Left lung (tissue), 4 donors: ENCODE measurements at regions not wholly inside any gene's neighbourhood (a gene's known extent, or its start where the extent isn't known, plus 50 kb on each side); places are given as distances from the start of the nearest gene placed in this dataset.

Experiments used
- ATAC-seq: fragments of 200-7000 bp; cut with Tn5 transposase; one replicate; pipeline ENCODE4 v1.9.1; 2020; ENCODE audit warnings: moderate library complexity
- DNase-seq, 4 donors: peaks; one replicate each; pipeline ENCODE4 v3.0.0-alpha.2; 2013 to 2020
- H3K27ac ChIP-seq, 2 donors: fragments of 200-600 bp; sonication (generic) in 1 of 2; one replicate each; pipeline versions ENCODE4 v1.5.0 to v1.8.0; 2020 to 2021
- H3K27me3 ChIP-seq, 2 donors: fragments of 200-600 bp; sonication (generic) in 1 of 2; one replicate each; pipeline versions ENCODE4 v1.5.0 to v1.8.0; 2020 to 2021
- H3K36me3 ChIP-seq, 2 donors: fragments of 200-600 bp; sonication (generic) in 1 of 2; one replicate each; pipeline versions ENCODE4 v1.5.0 to v1.8.0; 2020 to 2021
- H3K4me1 ChIP-seq, 2 donors: fragments of 200-600 bp; one replicate each; pipeline ENCODE4 v1.8.0; 2021
- H3K4me3 ChIP-seq, 2 donors: fragments of 200-600 bp; sonication (generic) in 1 of 2; one replicate each; pipeline versions ENCODE4 v1.5.0 to v1.8.0; 2020 to 2021; ENCODE audit warnings: mild to moderate bottlenecking in 1 of 2
- H3K9me3 ChIP-seq, 2 donors: fragments of 200-600 bp; sonication (generic) in 1 of 2; one replicate each; pipeline versions ENCODE4 v1.5.0 to v1.8.0; 2020 to 2021
- intact Hi-C, 2 donors: fragments of 100-400 bp; cut with DNase I; formaldehyde crosslinking; loops; one replicate each; pipeline versions ENCODE4 v1.11.2 to v1.14.2; 2022
- TF ChIP-seq, protein P1 (sequence below), 2 donors: fragments of 200-600 bp; sonication (generic) in 1 of 2; IDR thresholded peaks; one replicate each; pipeline versions ENCODE4 v1.5.0 to v1.8.0; 2021; ENCODE audit warnings: antibody characterized with exemption in 2 of 2
- donor health status: DM: no; HTN: yes; CAD: no.
- donor health status: DM: no; HTN: no; CAD: no.

DNA sequence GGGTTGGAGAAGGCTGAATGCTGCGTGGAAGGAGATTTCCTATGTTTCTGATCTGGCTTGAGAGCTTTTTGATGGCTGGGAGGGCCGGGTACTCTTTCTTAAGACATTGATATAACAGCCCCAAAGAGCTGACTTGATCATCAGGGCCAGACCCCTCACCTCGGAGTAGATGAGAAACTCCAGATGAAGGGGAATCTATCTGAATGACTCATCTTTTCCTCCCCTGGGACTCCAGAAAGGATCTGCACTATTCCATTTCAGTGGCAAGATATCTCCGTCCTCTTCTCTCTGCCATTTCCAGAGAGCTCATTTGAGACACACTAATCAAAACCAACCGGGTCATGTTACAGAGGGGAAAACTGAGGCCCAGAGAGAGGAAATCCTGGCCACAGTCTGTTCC lies 92.9 kb upstream of the MSX1 start:
- Histone ChIP-seq H3K9me3 (no peaks in the 10 kb centered on the region), H3K27ac (no peak overlapping the region), H3K4me3 (no peak overlapping the region), H3K4me1 (no peaks in the 10 kb centered on the region), H3K36me3 (no peaks in the 10 kb centered on the region), H3K27me3 (peaks cover 0 to 18% of the 10 kb centered on the region in 2 donors)
- DNase-seq: no peak
- TF ChIP-seq, protein P1, sequence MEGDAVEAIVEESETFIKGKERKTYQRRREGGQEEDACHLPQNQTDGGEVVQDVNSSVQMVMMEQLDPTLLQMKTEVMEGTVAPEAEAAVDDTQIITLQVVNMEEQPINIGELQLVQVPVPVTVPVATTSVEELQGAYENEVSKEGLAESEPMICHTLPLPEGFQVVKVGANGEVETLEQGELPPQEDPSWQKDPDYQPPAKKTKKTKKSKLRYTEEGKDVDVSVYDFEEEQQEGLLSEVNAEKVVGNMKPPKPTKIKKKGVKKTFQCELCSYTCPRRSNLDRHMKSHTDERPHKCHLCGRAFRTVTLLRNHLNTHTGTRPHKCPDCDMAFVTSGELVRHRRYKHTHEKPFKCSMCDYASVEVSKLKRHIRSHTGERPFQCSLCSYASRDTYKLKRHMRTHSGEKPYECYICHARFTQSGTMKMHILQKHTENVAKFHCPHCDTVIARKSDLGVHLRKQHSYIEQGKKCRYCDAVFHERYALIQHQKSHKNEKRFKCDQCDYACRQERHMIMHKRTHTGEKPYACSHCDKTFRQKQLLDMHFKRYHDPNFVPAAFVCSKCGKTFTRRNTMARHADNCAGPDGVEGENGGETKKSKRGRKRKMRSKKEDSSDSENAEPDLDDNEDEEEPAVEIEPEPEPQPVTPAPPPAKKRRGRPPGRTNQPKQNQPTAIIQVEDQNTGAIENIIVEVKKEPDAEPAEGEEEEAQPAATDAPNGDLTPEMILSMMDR (IDR thresholded peaks at IDR 0.05): no peak
- ATAC-seq: no peak
- intact Hi-C loops: no loop called here

DNA sequence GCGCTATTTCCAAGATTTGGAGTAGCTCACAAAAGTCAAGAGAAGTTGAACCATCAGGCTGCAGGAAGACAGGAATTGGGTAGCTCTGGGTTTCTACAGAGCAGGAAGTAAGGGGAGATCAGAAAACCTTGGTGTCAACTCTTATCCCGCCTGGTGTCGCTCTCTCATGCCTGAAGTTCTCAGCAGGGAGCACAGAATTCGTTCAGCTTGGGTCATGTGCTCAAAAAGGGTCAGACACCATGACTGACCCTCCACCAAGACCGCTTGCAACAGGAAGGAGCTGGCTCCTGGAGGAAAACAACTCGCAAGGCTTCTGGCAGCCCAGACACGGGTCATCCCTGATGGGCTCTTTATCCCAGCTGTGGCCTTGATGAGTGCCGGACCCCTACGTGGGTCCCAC lies 93.7 kb upstream of the MSX1 start:
- Histone ChIP-seq H3K27ac (no peak overlapping the region), H3K4me1 (no peaks in the 10 kb centered on the region), H3K9me3 (no peaks in the 10 kb centered on the region), H3K36me3 (no peaks in the 10 kb centered on the region), H3K27me3 (peaks cover 0 to 20% of the 10 kb centered on the region in 2 donors), H3K4me3 (no peak overlapping the region)
- intact Hi-C loops: no loop called here
- TF ChIP-seq, protein P1 (IDR thresholded peaks at IDR 0.05): no peak
- ATAC-seq (no peak), DNase-seq (no peak)

DNA sequence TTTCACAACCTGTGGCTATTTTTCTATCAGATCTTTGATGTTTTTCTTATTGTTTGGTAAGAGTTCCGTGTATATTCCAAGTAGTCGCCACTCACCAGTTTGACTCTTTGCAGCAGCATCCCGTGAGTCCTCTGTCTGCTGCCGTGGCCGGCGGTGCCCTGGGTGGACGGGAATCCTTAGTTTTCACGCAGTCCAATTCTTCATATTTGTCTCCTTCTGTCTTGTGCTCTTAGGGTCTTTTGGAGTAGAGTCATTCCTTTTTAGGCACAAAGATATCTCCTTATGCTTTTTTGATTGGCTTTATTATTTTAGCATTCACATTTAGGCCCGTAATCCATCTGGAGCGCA lies 94.9 kb upstream of the MSX1 start:
- H3K4me3 ChIP-seq: no peak overlapping the region
- H3K36me3 ChIP-seq: no peaks in the 10 kb centered on the region
- H3K27ac ChIP-seq: no peak overlapping the region
- no peaks in the 10 kb centered on the region for H3K4me1 ChIP-seq
- intact Hi-C loops: no loop called here
- H3K9me3 ChIP-seq: no peaks in the 10 kb centered on the region
- no peak for ATAC-seq
- TF ChIP-seq, protein P1 (IDR thresholded peaks at IDR 0.05): no peak
- no peak for DNase-seq
- peaks cover 0 to 20% of the 10 kb centered on the region in 2 donors for H3K27me3 ChIP-seq

DNA sequence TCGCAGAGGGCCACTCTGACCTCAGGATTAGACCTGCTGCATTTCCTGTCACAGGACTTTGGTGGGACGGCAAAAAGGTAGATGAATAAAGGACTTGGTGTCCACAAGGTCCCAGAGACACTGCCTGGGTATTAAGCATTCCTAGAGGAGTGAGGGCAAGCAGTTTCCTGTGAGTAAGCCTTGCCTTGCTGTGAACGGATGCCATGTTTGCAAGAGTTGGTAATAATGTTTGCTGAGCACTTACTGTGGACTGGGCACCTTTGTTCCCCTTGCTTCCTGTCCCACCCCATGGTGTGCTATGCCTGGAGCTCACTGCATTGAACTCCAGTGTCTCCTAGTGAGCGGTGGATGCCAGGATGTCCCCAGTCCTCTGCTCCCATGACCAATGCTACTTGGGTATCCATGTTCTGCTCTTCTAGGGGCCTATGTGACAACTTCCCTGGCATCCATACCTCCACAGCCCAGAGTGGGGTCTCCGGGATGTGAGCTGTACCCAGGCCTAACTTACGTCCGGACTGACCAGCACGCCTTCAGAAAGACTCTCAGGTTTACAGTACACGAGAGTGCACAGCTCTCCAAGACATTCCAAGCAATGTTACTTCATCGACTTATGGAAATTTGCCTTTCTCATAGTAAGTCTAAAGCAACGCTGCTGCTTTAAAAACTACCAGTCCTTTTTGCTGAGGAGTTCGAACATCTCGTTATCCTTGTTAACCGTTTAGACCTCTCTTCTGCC lies 95.5 kb upstream of the MSX1 start:
- no peaks in the 10 kb centered on the region for H3K9me3 ChIP-seq
- TF ChIP-seq, protein P1 (IDR thresholded peaks at IDR 0.05): no peak
- DNase-seq (no peak), ATAC-seq (no peak)
- H3K36me3 ChIP-seq: no peaks in the 10 kb centered on the region
- H3K27me3 ChIP-seq: peaks cover 0 to 20% of the 10 kb centered on the region in 2 donors
- H3K4me3 ChIP-seq: no peak overlapping the region
- intact Hi-C loops: no loop called here
- H3K4me1 ChIP-seq: no peaks in the 10 kb centered on the region
- H3K27ac ChIP-seq: no peak overlapping the region

DNA sequence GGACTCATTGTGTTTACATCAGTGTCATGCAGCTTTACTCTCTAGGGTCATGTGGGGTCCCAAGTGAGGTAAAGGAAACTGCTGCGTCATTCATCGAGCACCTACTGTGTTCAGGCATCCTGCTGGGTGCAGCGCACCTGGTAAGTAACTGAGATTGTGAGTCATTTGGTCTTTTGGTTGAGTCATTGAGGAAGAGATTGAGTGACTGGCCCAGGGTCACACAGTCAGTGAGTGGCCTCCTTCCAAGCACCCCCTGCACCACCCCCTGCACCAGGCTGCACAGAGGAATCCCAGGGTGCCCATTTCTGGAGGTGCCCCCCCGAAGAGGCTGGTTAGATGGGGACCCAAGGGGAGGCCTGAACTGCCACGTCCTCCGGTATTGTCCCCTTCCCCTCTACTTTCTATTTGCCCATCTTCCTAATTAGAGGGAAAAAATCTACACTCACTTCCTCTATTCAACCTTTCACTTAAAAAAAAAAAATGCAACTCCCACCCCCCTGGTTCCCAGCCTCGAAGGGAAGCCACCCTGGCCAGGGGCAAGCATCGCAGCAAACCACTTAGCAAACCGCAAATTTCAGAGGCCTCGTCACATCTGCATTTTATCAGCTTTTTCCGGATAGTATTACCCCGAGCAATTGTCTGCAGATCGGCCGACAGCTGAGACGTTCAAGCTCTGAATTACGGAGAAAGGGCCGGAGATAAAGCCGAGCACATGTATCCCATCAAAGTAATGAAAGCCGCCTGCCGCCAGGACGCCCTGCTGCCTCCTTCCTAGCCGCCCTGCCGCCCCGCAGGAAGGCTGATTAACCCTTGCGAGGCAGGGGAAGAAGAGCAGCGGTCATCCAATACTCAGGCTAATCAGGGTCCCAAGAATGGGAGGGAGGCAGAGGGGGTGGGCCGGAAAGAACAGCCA lies 96.3 kb upstream of the MSX1 start:
- DNase-seq (peak in 1 of 4 donors; percentile 45), ATAC-seq (peak; percentile 45)
- no peaks in the 10 kb centered on the region for H3K36me3 ChIP-seq
- no peak overlapping the region for H3K4me3 ChIP-seq
- H3K4me1 ChIP-seq: no peaks in the 10 kb centered on the region
- no peaks in the 10 kb centered on the region for H3K9me3 ChIP-seq
- H3K27me3 ChIP-seq: peaks cover 0 to 20% of the 10 kb centered on the region in 2 donors
- intact Hi-C loops: no loop called here
- TF ChIP-seq, protein P1 (IDR thresholded peaks at IDR 0.05): no peak
- no peak overlapping the region for H3K27ac ChIP-seq
